Neural cell (in vitro differentiated cells): ENCODE measurements at regions not wholly inside any gene's neighbourhood (a gene's known extent, or its start where the extent isn't known, plus 50 kb on each side); places are given as distances from the start of the nearest gene placed in this dataset.

Source experiments
- H2AFZ ChIP-seq: fragments of 200-600, 300-800 bp; sonication (generic), shearing (Covaris generic); 2 replicates; pipeline ENCODE4 v1.6.0; 2014; ENCODE audit warnings: low read depth, mild to moderate bottlenecking, antibody characterized with exemption, low read length, moderate library complexity
- H3F3A ChIP-seq: fragments of 200-600 bp; shearing (Covaris generic); 2 replicates; pipeline ENCODE4 v1.6.1; 2016; ENCODE audit warnings: mild to moderate bottlenecking, moderate library complexity, mixed read lengths, antibody characterized with exemption, low read length; ENCODE audit not compliant: insufficient read depth, poor library complexity, severe bottlenecking
- H3K27ac ChIP-seq: fragments of 200-600, 300-800 bp; sonication (generic), shearing (Covaris generic); 2 replicates; pipeline ENCODE4 v1.5.1; 2014; ENCODE audit warnings: mild to moderate bottlenecking, low read length, moderate library complexity
- H3K27me3 ChIP-seq: fragments of 300-800, 200-600 bp; sonication (generic), shearing (Covaris generic); 2 replicates; pipeline ENCODE4 v1.6.0; 2014; ENCODE audit warnings: mild to moderate bottlenecking, low read depth, low read length, moderate library complexity; ENCODE audit not compliant: insufficient read depth
- H3K36me3 ChIP-seq: fragments of 300-800, 200-600 bp; sonication (generic), shearing (Covaris generic); 2 replicates; pipeline ENCODE4 v1.5.1; 2014; ENCODE audit warnings: mild to moderate bottlenecking, antibody characterized with exemption, low read length, moderate library complexity; ENCODE audit not compliant: insufficient read depth
- H3K4me2 ChIP-seq: fragments of 300-800, 200-600 bp; sonication (generic), shearing (Covaris generic); 2 replicates; pipeline ENCODE4 v1.6.0; 2014; ENCODE audit warnings: mild to moderate bottlenecking, low read length
- H3K4me3 ChIP-seq: fragments of 300-800, 200-600 bp; sonication (generic), shearing (Covaris generic); 2 replicates; pipeline ENCODE4 v1.5.1; 2014; ENCODE audit warnings: mild to moderate bottlenecking, low read length, moderate library complexity
- H3K79me2 ChIP-seq: fragments of 200-600 bp; shearing (Covaris generic); replicated peaks from 2 replicates; pipeline ENCODE4 v1.6.0; 2014; ENCODE audit warnings: mild to moderate bottlenecking, low read length, moderate library complexity; ENCODE audit not compliant: insufficient read depth
- H3K9ac ChIP-seq: fragments of 300-800, 200-600 bp; sonication (generic), shearing (Covaris generic); 2 replicates; pipeline ENCODE4 v1.6.1; 2016; ENCODE audit warnings: mild to moderate bottlenecking, low read length, mixed read lengths
- H3K9me2 ChIP-seq: fragments of 200-600 bp; shearing (Covaris generic); 2 replicates; pipeline ENCODE4 v1.6.1; 2016; ENCODE audit warnings: mild to moderate bottlenecking, low read length, mixed read lengths; ENCODE audit not compliant: insufficient read depth
- H3K9me3 ChIP-seq: fragments of 200-600, 300-800 bp; sonication (generic), shearing (Covaris generic); 2 replicates; pipeline ENCODE4 v1.6.1; 2016; ENCODE audit warnings: mild to moderate bottlenecking, mixed run types, low read length, moderate library complexity, mixed read lengths
- H4K20me1 ChIP-seq: fragments of 200-600 bp; shearing (Covaris generic); 2 replicates; pipeline ENCODE4 v1.6.1; 2016; ENCODE audit warnings: mild to moderate bottlenecking, mixed run types; ENCODE audit not compliant: insufficient read depth
- EP300 ChIP-seq: fragments of 450-650 bp; conservative IDR thresholded peaks from 2 replicates; pipeline ENCODE4 v1.6.1; 2014; ENCODE audit warnings: antibody characterized with exemption, mild to moderate bottlenecking, moderate library complexity; ENCODE audit not compliant: poor library complexity, severe bottlenecking
- EZH2 ChIP-seq: fragments of 200-600, 300-800 bp; shearing (Covaris generic), sonication (generic); IDR thresholded peaks from 2 replicates; pipeline ENCODE4 v1.6.1; 2014; ENCODE audit warnings: antibody characterized with exemption, low read length, borderline replicate concordance, mild to moderate bottlenecking; ENCODE audit not compliant: insufficient read depth, poor library complexity, severe bottlenecking
- MXI1 ChIP-seq: fragments of 450-650 bp; conservative IDR thresholded peaks from 2 replicates; pipeline ENCODE4 v1.6.1; 2014; ENCODE audit warnings: antibody characterized with exemption, mild to moderate bottlenecking; ENCODE audit not compliant: poor library complexity, severe bottlenecking
- POLR2AphosphoS5 ChIP-seq: IDR thresholded peaks from 2 replicates; pipeline ENCODE4 v1.6.1; 2012
- RAD21 ChIP-seq: fragments of 450-650 bp; conservative IDR thresholded peaks from 2 replicates; pipeline ENCODE4 v1.6.1; 2014; ENCODE audit warnings: antibody characterized with exemption, mild to moderate bottlenecking, moderate library complexity
- SMC3 ChIP-seq: fragments of 450-650 bp; conservative IDR thresholded peaks from 2 replicates; pipeline ENCODE4 v1.6.1; 2014; ENCODE audit warnings: antibody characterized with exemption, mild to moderate bottlenecking, moderate library complexity; ENCODE audit not compliant: poor library complexity
- TAF1 ChIP-seq: IDR thresholded peaks from 2 replicates; pipeline ENCODE4 v1.6.1; 2012; ENCODE audit warnings: low read depth
- TF ChIP-seq, protein P1 (sequence below): IDR thresholded peaks from 2 replicates; pipeline ENCODE4 v1.6.1; 2012; ENCODE audit warnings: borderline replicate concordance
- TF ChIP-seq, protein P2 (sequence below): fragments of 450-650 bp; IDR thresholded peaks from 2 replicates; pipeline ENCODE4 v1.5.1; 2014; ENCODE audit warnings: antibody characterized with exemption, mild to moderate bottlenecking, moderate library complexity; ENCODE audit not compliant: poor library complexity, severe bottlenecking

DNA sequence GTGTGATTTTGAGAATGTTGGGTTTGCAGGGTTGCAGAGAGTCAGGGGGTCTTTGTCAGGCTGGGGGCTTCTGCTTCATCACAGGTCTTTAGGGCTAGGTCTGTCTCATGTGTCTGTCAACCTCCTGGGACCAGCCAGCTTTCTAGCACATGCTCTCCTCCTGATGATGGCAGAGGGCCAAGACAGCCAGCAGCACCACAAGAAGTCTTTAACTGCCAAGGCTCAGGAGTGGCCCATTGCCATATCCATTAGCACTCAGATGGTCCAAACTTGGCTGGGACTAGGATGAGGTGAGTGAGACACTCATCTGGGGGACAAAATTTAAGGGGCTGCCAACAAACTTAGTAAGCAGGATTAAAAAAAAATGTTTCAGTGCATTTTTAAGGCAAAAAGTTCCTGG lies 384.2 kb upstream of the CDH10 start:
- Histone ChIP-seq H2AFZ (no peak overlapping the region), H4K20me1 (no peaks in the 10 kb centered on the region), H3K4me2 (no peak overlapping the region), H3K27me3 (no peaks in the 10 kb centered on the region), H3K79me2 (no peaks in the 10 kb centered on the region), H3K9me3 (no peaks in the 10 kb centered on the region), H3K4me3 (no peak overlapping the region), H3K9ac (no peak overlapping the region), H3F3A (no peaks in the 10 kb centered on the region), H3K9me2 (no peaks in the 10 kb centered on the region), H3K27ac (no peak overlapping the region), H3K36me3 (no peaks in the 10 kb centered on the region)
- TF ChIP-seq POLR2AphosphoS5: no peak
- TF ChIP-seq EZH2: no peak
- TF ChIP-seq EP300: no peak
- TF ChIP-seq, protein P1, sequence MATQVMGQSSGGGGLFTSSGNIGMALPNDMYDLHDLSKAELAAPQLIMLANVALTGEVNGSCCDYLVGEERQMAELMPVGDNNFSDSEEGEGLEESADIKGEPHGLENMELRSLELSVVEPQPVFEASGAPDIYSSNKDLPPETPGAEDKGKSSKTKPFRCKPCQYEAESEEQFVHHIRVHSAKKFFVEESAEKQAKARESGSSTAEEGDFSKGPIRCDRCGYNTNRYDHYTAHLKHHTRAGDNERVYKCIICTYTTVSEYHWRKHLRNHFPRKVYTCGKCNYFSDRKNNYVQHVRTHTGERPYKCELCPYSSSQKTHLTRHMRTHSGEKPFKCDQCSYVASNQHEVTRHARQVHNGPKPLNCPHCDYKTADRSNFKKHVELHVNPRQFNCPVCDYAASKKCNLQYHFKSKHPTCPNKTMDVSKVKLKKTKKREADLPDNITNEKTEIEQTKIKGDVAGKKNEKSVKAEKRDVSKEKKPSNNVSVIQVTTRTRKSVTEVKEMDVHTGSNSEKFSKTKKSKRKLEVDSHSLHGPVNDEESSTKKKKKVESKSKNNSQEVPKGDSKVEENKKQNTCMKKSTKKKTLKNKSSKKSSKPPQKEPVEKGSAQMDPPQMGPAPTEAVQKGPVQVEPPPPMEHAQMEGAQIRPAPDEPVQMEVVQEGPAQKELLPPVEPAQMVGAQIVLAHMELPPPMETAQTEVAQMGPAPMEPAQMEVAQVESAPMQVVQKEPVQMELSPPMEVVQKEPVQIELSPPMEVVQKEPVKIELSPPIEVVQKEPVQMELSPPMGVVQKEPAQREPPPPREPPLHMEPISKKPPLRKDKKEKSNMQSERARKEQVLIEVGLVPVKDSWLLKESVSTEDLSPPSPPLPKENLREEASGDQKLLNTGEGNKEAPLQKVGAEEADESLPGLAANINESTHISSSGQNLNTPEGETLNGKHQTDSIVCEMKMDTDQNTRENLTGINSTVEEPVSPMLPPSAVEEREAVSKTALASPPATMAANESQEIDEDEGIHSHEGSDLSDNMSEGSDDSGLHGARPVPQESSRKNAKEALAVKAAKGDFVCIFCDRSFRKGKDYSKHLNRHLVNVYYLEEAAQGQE: no peak
- TF ChIP-seq, protein P2, sequence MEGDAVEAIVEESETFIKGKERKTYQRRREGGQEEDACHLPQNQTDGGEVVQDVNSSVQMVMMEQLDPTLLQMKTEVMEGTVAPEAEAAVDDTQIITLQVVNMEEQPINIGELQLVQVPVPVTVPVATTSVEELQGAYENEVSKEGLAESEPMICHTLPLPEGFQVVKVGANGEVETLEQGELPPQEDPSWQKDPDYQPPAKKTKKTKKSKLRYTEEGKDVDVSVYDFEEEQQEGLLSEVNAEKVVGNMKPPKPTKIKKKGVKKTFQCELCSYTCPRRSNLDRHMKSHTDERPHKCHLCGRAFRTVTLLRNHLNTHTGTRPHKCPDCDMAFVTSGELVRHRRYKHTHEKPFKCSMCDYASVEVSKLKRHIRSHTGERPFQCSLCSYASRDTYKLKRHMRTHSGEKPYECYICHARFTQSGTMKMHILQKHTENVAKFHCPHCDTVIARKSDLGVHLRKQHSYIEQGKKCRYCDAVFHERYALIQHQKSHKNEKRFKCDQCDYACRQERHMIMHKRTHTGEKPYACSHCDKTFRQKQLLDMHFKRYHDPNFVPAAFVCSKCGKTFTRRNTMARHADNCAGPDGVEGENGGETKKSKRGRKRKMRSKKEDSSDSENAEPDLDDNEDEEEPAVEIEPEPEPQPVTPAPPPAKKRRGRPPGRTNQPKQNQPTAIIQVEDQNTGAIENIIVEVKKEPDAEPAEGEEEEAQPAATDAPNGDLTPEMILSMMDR: no peak
- no peak for TF ChIP-seq SMC3
- TF ChIP-seq TAF1: no peak
- TF ChIP-seq MXI1: no peak
- TF ChIP-seq RAD21: no peak

DNA sequence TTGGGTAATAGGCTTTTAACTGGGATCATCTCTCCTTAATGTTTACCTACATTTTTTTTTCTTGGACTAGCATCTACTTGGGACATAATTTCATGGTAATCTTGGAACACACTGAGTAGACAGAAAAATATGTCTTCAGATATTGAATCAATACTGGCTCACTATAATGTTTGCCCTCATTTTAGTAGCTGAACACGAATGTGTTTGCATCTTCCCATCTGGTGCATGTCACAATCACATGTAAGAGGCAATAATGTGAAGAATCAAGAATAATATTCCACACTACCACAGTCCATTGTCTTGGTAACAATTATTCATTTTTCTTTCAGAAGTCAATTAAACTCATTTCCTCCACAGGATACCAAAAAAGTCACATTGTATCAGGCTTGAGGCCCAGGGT lies 382.7 kb upstream of the CDH10 start:
- Histone ChIP-seq H2AFZ (no peak overlapping the region), H3K27me3 (no peaks in the 10 kb centered on the region), H3K36me3 (no peaks in the 10 kb centered on the region), H3F3A (no peaks in the 10 kb centered on the region), H3K4me2 (no peak overlapping the region), H4K20me1 (no peaks in the 10 kb centered on the region), H3K4me3 (no peak overlapping the region), H3K27ac (no peak overlapping the region), H3K9me3 (no peaks in the 10 kb centered on the region), H3K9me2 (no peaks in the 10 kb centered on the region), H3K9ac (no peak overlapping the region), H3K79me2 (no peaks in the 10 kb centered on the region)
- TF ChIP-seq TAF1 (no peak), EZH2 (no peak), RAD21 (no peak), EP300 (no peak), MXI1 (no peak), POLR2AphosphoS5 (no peak), SMC3 (no peak)
- TF ChIP-seq, protein P2: no peak
- TF ChIP-seq, protein P1: no peak
